AG04450 (cell line): ENCODE measurements at regions not wholly inside any gene's neighbourhood (a gene's known extent, or its start where the extent isn't known, plus 50 kb on each side); places are given as distances from the start of the nearest gene placed in this dataset.

Experiments used
- CTCF ChIA-PET: fragments of 300-600, 350-600 bp; formaldehyde crosslinking; extraction: SDS; loops from one replicate; lab custom pipeline; 2022; ENCODE audit warnings: antibody characterized with exemption, inconsistent platforms; lab: Charles Lee
- POLR2A ChIA-PET: fragments of 350-600 bp; formaldehyde crosslinking; extraction: SDS; loops from one replicate; lab custom pipeline; 2021; ENCODE audit warnings: antibody characterized with exemption, inconsistent platforms; lab: Yijun Ruan, JAX
- DNase-seq: peaks from one replicate; pipeline ENCODE4 v3.0.0-alpha.2; 2011; ENCODE audit warnings: low read depth, low spot score
- H3K27ac ChIP-seq: one replicate; pipeline ENCODE4 v1.5.1; 2012; ENCODE audit warnings: low read depth, low read length, control low read depth
- H3K27me3 ChIP-seq: one replicate; pipeline ENCODE4 v1.6.0; 2012; ENCODE audit warnings: low read length; ENCODE audit not compliant: control insufficient read depth, insufficient read depth
- H3K4me3 ChIP-seq: 2 replicates; pipeline ENCODE4 v1.5.1; 2011; ENCODE audit warnings: mild to moderate bottlenecking, low read depth, low read length, control low read depth
- H3K9me3 ChIP-seq: 2 replicates; pipeline ENCODE4 v1.5.1; 2012; ENCODE audit warnings: low read length; ENCODE audit not compliant: control insufficient read depth, insufficient read depth
- CTCF ChIP-seq: IDR thresholded peaks from 2 replicates; pipeline ENCODE4 v1.5.1; 2011; ENCODE audit warnings: low read depth, low read length, control low read depth, inconsistent platforms

- ChIA-PET POLR2A (interaction anchor here (0.7 kb wide), 1 partner anchor 223 kb away, joined by 3 read pairs; no protein-coding TSS in a partner anchor), CTCF (interaction anchor here (0.8 to 4.0 kb wide), 5 partner anchors 10 to 21 kb away, joined by 3 to 26 read pairs (median 4); no protein-coding TSS in a partner anchor)
- H3K9me3 ChIP-seq = no peaks in the 10 kb centered on the region
- no peak for TF ChIP-seq CTCF
- no peak overlapping the region for H3K27ac ChIP-seq
- DNase-seq = no peak
- H3K4me3 ChIP-seq = no peak overlapping the region
- H3K27me3 ChIP-seq = peaks cover 18% of the 10 kb centered on the region
These were observed 62.3 kb upstream of the DAPL1 start for GRCh38 chr2:158732573-158733429.

GRCh38 chr2:158733430-158733755 is 61.7 kb upstream of the DAPL1 start:
- H3K27me3 ChIP-seq = peaks cover 18% of the 10 kb centered on the region
- TF ChIP-seq CTCF = no peak
- H3K27ac ChIP-seq = no peak overlapping the region
- ChIA-PET POLR2A (interaction anchor here (0.7 kb wide), 1 partner anchor 224 kb away, joined by 3 read pairs; no protein-coding TSS in a partner anchor), CTCF (interaction anchor here (0.8 to 4.0 kb wide), 5 partner anchors 12 to 709 kb away, joined by 3 to 26 read pairs (median 3); no protein-coding TSS in a partner anchor)
- DNase-seq = no peak
- H3K9me3 ChIP-seq = no peaks in the 10 kb centered on the region
- H3K4me3 ChIP-seq = no peak overlapping the region

GRCh38 chr2:158734442-158734841 is 60.7 kb upstream of the DAPL1 start:
- Histone ChIP-seq H3K27me3 (peaks cover 18% of the 10 kb centered on the region), H3K4me3 (no peak overlapping the region), H3K9me3 (no peaks in the 10 kb centered on the region), H3K27ac (no peak overlapping the region)
- ChIA-PET POLR2A (no interaction called here), CTCF (interaction anchor here (0.6 to 4.0 kb wide), 4 partner anchors 11 to 1432 kb away, joined by 3 to 26 read pairs (median 12); no protein-coding TSS in a partner anchor)
- no peak for DNase-seq
- TF ChIP-seq CTCF = no peak

GRCh38 chr2:158735822-158736580 is 59.1 kb upstream of the DAPL1 start:
- ChIA-PET POLR2A (no interaction called here), CTCF (interaction anchor here (4.0 kb wide), 1 partner anchor 18 kb away, joined by 26 read pairs; no protein-coding TSS in a partner anchor)
- Histone ChIP-seq H3K27me3 (peaks cover 18% of the 10 kb centered on the region), H3K9me3 (no peaks in the 10 kb centered on the region), H3K4me3 (no peak overlapping the region), H3K27ac (no peak overlapping the region)
- TF ChIP-seq CTCF = no peak
- no peak for DNase-seq
